H1 (cell line): ENCODE measurements at regions not wholly inside any gene's neighbourhood (a gene's known extent, or its start where the extent isn't known, plus 50 kb on each side); places are given as distances from the start of the nearest gene placed in this dataset.

Experiments used
- BACH1 ChIP-seq: IDR thresholded peaks from 2 replicates; pipeline ENCODE4 v1.6.1; 2012; ENCODE audit warnings: low read length, improper control_type of control experiment
- CBX8 ChIP-seq: fragments of 300-800, 300-1000 bp; sonication (generic); IDR thresholded peaks from 2 replicates; pipeline ENCODE4 v1.7.1; 2016; ENCODE audit warnings: low read depth, low read length, borderline replicate concordance
- CHD2 ChIP-seq: IDR thresholded peaks from 2 replicates; pipeline ENCODE4 v1.6.1; 2012; ENCODE audit warnings: low read length, improper control_type of control experiment
- CHD7 ChIP-seq: fragments of 300-600 bp; sonication (generic); IDR thresholded peaks from 2 replicates; pipeline ENCODE4 v1.7.1; 2012; ENCODE audit warnings: low read length, moderate library complexity, mild to moderate bottlenecking, inconsistent platforms; ENCODE audit not compliant: insufficient replicate concordance
- GABPA ChIP-seq: IDR thresholded peaks from 2 replicates; pipeline ENCODE4 v1.6.1; 2011; ENCODE audit warnings: mild to moderate bottlenecking, low read length, moderate library complexity, borderline replicate concordance; ENCODE audit not compliant: insufficient read depth
- HDAC6 ChIP-seq: IDR thresholded peaks from one replicate; pipeline ENCODE4 v1.7.1; 2012; ENCODE audit warnings: low read depth, mild to moderate bottlenecking, inconsistent platforms, low read length, moderate library complexity
- JUND ChIP-seq: IDR thresholded peaks from 2 replicates; pipeline ENCODE4 v1.6.1; 2011; ENCODE audit warnings: mild to moderate bottlenecking, improper control_type of control experiment, low read length
- PHF8 ChIP-seq: fragments of 200-600 bp; sonication (generic); conservative IDR thresholded peaks from 2 replicates; pipeline ENCODE4 v1.7.1; 2012; ENCODE audit warnings: low read depth, mild to moderate bottlenecking, inconsistent platforms, low read length, moderate library complexity
- RBBP5 ChIP-seq: IDR thresholded peaks from 2 replicates; pipeline ENCODE4 v1.7.1; 2012; ENCODE audit warnings: low read depth, mild to moderate bottlenecking, inconsistent platforms, low read length, moderate library complexity, borderline replicate concordance
- SIN3A ChIP-seq, 2 experiments: IDR thresholded peaks in 1 of 2; conservative IDR thresholded peaks in 1 of 2; 2 replicates each; pipeline ENCODE4 v1.6.1; 2011 to 2012; ENCODE audit warnings: low read length in 2 of 2, improper control_type of control experiment in 1 of 2, low read depth in 1 of 2, mild to moderate bottlenecking in 1 of 2
- SP4 ChIP-seq: IDR thresholded peaks from 2 replicates; pipeline ENCODE4 v1.6.1; 2012; ENCODE audit warnings: low read length, inconsistent platforms
- TAF7 ChIP-seq: optimal IDR thresholded peaks from 2 replicates; pipeline ENCODE3; 2011; ENCODE audit warnings: low read depth, mild to moderate bottlenecking, inconsistent platforms, low read length, moderate library complexity, borderline replicate concordance

GRCh38 chr3:163523375-163523774, 1554.9 kb downstream of the SI start (continued):
- no peak for TF ChIP-seq CHD7
- no peak for TF ChIP-seq BACH1
- TF ChIP-seq CHD2 = no peak
- TF ChIP-seq CBX8 = no peak
- TF ChIP-seq GABPA = no peak
- TF ChIP-seq SIN3A (conservative IDR thresholded peaks at IDR 0.05 in 1 of 2, IDR thresholded peaks at IDR 0.05 in 1 of 2; ENCODE audit: low read depth in 1 of 2, low read length in 2 of 2) = no peak
- no peak for TF ChIP-seq HDAC6
- no peak for TF ChIP-seq PHF8
- no peak for TF ChIP-seq JUND
- no peak for TF ChIP-seq TAF7
- TF ChIP-seq SP4 = no peak
- TF ChIP-seq RBBP5 = no peak
